HT-29 (cell line): ENCODE measurements at regions not wholly inside any gene's neighbourhood (a gene's known extent, or its start where the extent isn't known, plus 50 kb on each side); places are given as distances from the start of the nearest gene placed in this dataset.
"Not testable (repeated sequence)": the region's sequence is repeated elsewhere in the genome, so short reads cannot be mapped to it uniquely, and the experiment has no call there.

Source experiments
- DNase-seq: peaks from one replicate; pipeline ENCODE4 v3.0.0-alpha.2; 2015; ENCODE audit warnings: low spot score
- small RNA-seq: library from RNA; depleted of rRNA; stranded (forward); fragments of <200 nt; gene quantifications from one replicate; pipeline ENCODE3, GENCODE V24; 2014

GRCh38 chr1:147062956-147063355 lies 109.3 kb downstream of the PRKAB2 start:
- DNase-seq = no peak

DNA sequence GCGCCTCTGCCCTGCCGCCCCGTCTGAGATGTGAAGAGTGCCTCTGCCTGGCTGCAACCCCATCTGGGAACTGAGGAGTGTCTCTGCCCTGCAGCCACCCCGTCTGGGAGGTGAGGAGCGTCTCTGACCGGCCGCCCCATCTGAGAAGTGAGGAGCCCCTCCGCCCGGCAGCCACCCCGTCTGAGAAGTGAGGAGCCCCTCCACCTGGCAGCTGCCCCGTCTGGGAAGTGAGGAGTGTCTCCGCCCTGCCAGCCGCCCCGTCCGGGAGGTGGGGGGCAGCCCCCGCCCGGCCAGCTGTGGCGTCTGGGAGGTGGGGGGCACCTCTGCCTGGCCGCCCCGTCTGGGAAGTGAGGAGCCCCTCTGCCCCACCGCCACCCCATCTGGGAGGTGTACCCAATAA lies 110.4 kb downstream of the PRKAB2 start:
- DNase-seq = not testable (repeated sequence)

DNA sequence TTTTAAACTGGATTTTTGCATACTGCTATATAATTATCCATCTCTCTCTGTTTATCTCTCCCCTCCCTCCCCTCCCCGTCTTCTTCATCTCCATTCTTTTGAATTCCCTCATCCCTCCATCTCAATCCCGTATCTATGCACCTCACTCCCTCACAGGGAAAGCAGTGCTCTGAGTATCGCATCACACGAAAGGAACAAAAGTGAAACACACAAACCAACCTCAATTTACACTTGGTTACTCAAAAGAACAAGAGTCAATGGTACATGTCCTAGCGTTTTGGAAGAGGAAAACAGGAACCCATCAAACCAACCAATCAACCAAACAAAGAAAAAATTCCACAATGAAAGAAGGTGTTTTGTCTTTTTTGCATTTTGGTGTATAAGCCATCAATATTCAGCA lies 115.1 kb downstream of the NBPF12 start:
- DNase-seq = no peak

- no peak for DNase-seq
Observed at GRCh38 chr1:147052677-147053076, 114.6 kb downstream of the NBPF12 start.

DNA sequence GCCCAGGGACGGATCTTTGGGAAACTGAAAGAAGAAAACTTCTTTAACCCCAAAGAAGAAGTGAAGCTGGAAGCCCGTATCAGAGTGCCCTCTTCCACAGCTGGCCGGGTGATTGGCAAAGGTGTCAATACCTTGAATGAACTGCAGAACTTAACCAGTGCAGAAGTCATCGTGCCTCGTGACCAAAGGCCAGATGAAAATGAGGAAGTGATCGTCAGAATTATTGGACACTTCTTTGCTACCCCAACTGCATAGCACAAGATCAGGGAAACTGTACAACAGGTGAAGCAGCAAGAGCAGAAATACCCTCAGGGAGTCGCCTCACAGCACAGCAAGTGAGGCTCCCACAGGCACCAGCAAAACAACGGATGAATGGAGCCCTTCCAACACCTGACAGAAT lies 114.0 kb downstream of the NBPF12 start:
- no peak for DNase-seq

DNA sequence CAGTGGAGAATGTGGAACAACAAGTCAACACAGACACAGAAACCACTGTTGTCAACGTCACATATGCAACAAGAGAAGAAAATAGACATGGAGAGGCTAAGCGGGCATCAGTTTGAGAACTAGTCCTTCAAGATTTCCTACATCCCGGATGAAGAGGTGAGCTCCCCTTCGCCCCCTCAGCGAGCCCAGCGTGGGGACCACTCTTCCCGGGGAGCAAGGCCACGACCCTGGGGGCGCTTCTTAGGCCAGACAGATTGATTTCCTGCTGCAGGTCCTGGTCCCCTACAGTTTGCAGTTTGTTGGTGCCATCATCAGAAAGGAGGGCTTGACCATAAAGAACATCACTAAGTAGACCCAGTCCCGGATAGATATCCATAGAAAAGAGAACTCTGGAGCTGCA lies 113.0 kb downstream of the NBPF12 start:
- DNase-seq = no peak

- DNase-seq = no peak
Observed at GRCh38 chr1:147050654-147051053, 112.5 kb downstream of the NBPF12 start.

GRCh38 chr1:147046863-147047394 lies 108.8 kb downstream of the NBPF12 start:
- DNase-seq = not testable (repeated sequence)

DNA sequence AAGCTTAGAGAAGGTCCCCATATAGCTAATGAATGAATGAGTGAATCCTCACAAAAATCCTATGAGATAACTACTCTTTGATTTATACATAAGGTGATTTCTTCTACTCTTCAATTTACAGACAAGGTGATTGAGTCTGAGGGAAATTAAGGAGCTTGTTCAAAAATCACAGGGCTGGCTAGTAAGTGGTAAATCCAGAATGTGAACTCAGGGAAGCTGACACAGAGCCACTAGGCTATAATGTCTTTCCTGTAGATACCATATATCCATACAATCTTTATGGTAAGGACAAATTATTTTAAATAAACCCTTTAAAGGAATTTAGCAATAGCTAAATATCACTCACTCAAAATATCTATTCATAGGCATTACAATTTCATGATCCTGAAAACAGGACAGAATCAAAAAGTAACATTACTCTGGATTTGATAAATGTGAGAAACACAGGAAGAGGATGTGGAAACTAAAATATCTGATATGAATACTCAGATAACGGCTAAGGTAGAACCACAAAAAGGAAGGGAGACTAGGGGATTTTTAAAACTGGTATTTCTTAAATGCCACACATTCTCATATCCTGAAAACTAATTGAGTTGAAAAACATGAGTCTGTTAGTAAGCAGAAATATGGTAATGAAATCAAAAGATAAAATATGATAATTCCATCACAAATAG lies 108.2 kb downstream of the NBPF12 start:
- DNase-seq = no peak

Small RNA genes lying in the stretch of these regions (small RNA-seq; reads per million reads assigned to genes)
- 2.6 reads per million, percentile 71 among the genes with 10 or more reads in this experiment for gene RNU1-151P
